HG03460 (cell line): ENCODE measurements at regions not wholly inside any gene's neighbourhood (a gene's known extent, or its start where the extent isn't known, plus 50 kb on each side); places are given as distances from the start of the nearest gene placed in this dataset.

ENCODE experiments used
- ATAC-seq: cut with Tn5 transposase; IDR thresholded peaks from one replicate; pipeline ENCODE4 v1.9.1; 2021; ENCODE audit not compliant: unreplicated experiment

GRCh38 chr11:110986016-110986415 lies 259.5 kb upstream of the POU2AF2 start:
- no peak for ATAC-seq

GRCh38 chr11:110985547-110985946 lies 260.0 kb upstream of the POU2AF2 start:
- ATAC-seq: no peak

- ATAC-seq: no peak
These were observed 260.8 kb upstream of the POU2AF2 start for GRCh38 chr11:110984693-110985092.

GRCh38 chr11:110984147-110984546 lies 261.4 kb upstream of the POU2AF2 start:
- no peak for ATAC-seq

GRCh38 chr11:110982214-110982613 lies 263.3 kb upstream of the POU2AF2 start:
- no peak for ATAC-seq

DNA sequence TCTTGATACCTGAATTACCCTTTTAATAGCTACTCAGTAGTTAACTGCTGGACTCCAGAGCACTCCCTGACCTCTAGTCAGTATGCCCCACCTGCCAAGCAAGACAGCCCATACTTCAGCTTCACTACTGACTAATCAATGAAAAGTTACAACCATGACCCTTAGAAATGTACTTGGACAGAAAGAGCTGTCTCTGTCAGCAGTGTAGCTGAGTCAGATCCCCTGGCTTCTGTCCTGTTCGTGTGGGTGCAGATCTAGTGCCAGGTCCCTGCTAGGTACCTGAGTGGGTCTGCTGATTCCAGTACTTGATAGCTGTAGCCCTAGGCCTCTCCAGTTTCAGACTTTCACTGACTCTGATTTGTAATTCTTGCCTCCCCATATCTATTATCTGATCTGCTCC lies 265.8 kb upstream of the POU2AF2 start:
- ATAC-seq: no peak

- no peak for ATAC-seq
These were observed 265.4 kb upstream of the ARHGAP20 start for GRCh38 chr11:110977661-110978060.

DNA sequence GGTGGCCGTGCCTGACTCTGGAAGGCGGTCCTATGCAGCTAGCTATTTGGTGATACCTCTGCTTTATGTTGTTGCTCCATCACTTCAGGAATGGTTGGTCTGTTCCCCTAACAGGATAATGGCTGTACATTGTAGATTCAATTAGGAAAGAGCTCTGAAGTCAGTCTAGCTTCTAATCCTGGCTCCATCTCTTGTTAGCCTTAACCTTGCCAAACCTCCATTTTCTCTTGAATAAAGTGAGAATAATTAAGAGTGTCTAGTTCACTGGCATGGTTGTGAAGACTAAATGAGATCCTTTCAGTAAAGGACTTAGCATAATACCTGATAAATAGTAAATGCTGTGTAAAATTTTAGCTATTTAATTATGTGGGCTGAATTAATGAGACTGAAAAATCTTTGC lies 262.5 kb upstream of the ARHGAP20 start:
- no peak for ATAC-seq

GRCh38 chr11:110973401-110973980 lies 261.3 kb upstream of the ARHGAP20 start:
- ATAC-seq: no peak

GRCh38 chr11:110972640-110973039 lies 260.4 kb upstream of the ARHGAP20 start:
- ATAC-seq: no peak

DNA sequence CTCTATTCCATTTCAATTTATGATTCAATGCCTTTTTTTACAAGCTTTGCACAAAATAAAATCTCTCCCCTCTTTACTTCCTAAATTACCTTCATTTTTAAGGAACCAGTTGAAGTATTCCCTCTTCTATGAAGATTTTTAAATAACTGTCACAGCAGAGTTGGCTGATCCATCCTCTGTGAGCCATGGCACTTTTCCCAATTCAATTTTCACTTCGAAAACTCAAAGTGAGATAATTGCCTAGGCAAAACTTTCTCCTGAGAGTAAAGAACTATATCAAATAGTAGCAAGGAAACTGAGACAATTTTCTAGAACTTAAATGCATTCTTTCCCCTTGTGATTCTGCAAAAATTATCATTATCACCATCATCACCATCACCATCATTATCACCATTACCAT lies 259.9 kb upstream of the ARHGAP20 start:
- ATAC-seq: no peak

GRCh38 chr11:110971140-110971539 lies 258.9 kb upstream of the ARHGAP20 start:
- no peak for ATAC-seq

DNA sequence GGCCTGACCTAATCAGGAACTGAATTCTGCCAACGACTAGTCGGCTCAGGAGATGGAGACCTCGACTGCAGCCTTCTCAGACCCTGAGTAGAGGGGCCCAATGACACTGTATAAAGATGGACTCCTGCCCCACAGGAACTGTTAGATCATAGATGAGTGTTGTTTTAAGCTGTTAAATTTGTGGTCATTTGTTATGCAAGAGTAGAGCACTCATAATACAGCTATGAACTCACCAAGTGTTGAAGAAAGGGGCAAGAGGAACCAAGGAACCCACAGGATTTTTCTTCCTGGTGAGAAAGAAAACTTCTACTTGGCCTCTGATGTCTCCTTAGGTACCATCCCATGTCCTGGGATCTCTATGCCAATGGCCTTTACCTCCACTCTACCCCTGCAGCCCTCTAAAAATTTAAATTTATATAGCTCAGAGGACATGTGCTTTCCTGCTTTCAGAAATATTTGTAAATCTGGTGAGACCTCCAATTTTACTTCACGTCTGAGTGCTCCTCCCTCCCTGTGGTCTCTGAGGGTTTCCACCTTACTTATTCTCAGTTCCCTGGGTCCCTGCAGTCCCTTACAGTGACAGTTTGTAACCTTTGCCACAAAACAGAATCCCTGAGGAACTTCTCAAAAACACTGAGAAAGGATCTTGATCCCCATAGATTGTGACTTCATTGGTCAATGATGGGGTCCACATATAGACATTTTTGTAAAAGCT lies 256.3 kb upstream of the ARHGAP20 start:
- ATAC-seq: no peak

GRCh38 chr11:110966131-110966530 lies 253.9 kb upstream of the ARHGAP20 start:
- no peak for ATAC-seq

GRCh38 chr11:110962921-110963320 lies 250.7 kb upstream of the ARHGAP20 start:
- ATAC-seq: no peak

DNA sequence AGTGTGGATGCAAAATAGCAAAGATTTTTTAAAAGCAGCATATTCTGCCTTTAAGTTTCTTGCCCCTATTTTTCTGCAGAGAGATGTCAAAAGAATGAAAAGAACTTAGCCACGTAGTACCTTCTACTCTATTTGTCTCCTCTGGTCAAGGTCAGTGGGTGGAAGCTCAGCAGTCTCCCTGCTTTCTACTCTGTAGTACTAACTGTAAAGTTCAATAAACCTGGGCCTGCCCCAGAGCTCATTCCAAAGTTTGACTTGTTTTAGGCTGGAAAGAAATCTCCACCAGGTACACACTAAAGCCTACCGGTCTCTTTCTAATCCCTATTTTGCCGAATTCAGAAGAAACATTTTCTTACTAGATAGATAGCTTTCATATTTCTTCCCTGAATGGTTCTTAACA lies 247.9 kb upstream of the ARHGAP20 start:
- ATAC-seq: no peak

DNA sequence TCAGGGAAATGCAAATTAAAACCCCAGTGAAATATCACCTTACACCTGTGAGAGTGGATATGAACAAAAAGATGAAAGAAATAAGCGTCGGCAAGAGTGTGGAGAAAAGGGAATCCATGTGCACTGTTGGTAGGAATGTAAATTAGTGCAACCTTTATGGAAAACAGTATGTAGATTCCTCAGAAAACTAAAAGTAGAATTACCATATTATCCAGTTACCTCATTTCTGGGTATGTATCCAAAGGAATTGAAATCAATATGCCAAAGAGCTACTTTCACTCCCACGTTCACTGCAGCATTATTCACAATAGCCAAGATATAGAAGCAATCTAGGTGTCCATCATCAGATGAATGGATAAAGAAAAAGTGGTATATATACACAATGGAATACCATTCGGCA lies 246.0 kb upstream of the ARHGAP20 start:
- ATAC-seq: no peak

DNA sequence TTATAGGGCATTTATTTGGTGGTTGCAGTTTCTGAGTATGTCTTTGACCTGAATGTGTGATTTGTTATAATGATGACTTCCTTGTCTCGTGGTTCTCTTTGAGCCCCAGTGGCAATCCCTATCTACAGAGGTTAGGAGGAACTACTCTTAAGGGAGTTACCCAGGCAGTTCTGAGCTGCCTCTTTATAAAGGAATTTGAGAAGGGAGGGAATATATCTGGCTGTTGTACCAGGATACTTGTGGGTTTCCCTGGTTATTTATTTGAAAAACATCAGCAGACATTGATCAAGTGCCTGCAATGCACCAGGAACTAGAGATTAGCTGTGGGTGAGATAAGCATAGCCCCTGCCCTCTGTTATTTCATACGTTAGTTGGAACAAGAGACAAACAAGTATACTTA lies 243.5 kb upstream of the ARHGAP20 start:
- ATAC-seq: no peak

DNA sequence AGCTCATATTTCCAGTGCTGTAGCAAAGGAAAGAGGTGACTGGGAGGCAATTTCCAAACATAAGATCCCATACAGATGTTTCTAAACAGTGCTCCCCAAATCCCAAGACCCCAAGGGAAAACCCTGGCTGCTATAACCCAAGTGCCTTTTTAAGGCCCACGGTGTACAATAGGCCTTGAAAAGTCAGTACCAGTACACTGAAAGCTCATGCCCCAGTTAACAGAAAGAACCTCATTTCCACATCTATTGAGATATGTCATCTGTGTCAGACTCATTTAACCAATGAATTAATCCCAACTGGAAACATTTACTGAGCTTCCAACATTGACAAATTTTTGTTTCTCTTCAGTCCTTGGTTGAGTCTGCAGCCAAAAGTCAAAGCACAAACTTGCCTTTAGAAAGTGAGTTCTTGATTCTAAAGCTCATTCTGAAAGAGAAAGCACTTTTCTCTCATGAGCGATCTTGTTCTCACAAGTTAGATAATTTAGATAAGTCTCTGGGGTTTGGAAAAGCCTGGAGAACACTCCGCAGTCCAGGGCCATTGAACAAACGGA lies 239.8 kb upstream of the ARHGAP20 start:
- no peak for ATAC-seq

DNA sequence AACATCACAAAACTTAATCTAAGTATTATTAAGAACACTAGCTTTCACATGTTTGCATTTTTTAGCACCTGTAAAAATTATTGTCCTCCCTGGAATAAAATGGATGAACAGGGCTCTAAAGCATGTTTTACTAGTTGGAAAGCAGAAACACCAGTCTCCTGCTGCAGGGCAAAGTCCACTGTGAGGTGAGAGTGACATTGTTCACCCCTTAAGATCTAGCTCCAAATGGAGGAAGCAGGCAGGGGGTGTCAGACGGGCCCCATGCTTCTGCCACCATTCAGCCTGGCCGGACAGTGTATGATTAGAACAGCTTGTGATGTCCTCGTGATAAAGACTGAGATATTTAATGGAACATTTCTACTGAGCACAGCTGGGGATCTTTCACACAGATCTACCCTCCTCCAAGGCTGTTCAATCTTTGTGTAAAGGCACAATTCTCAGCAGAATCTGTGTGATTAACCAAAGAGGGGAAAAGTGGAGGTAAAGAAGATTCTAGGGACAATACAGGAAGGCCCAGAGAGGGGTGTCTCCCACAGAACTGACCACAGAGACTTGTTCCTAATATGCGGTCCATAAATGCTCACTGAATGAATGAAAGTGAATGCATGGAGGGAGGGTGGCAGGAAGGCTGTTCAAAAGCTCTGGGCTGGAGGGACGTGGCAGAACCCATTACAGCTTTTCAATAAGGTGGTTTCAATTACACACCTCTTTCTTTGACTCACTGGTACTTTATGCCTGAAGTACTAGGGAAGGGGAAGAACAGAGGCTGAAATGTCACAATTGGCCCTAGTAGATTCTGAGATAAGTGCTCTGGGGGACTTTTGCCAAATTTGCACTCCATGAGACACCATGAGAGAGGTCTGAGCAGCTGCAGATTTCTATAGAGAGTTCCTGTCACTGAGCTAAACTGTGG lies 239.1 kb upstream of the ARHGAP20 start:
- peak; percentile 54 for ATAC-seq

GRCh38 chr11:110948112-110948511 lies 235.9 kb upstream of the ARHGAP20 start:
- no peak for ATAC-seq

- no peak for ATAC-seq
These were observed 234.9 kb upstream of the ARHGAP20 start for GRCh38 chr11:110947096-110947495.
